ENCODE measurements at regions not wholly inside any gene's neighbourhood (a gene's known extent, or its start where the extent isn't known, plus 50 kb on each side); places are given as distances from the start of the nearest gene placed in this dataset.
A peak's percentile ranks its signal among the peaks of the same experiment; 100 is the strongest.

GRCh38 chr16:73378471-73378870 is 330.5 kb upstream of the ZFHX3 start:
- no peak overlapping the region for H3K4me3 ChIP-seq (replicated peaks in 1 of 3; ENCODE audit: insufficient read depth in 1 of 3, low read depth in 2 of 3, low read length in 3 of 3)
- ChIA-PET POLR2A (no interaction called here), CTCF (ENCODE audit: low intra/inter-chr PET ratio, low total read pairs) (no interaction called here)
- in situ Hi-C loops (cut with HindIII; ENCODE audit: extremely low pct_ligation_motif_present, low pct_unique_long_range_greater_than_20kb) (no loop called here), intact Hi-C loops (cut with micrococcal nuclease; ENCODE audit: unreplicated experiment) (no loop called here)
- no peak for DNase-seq (ENCODE audit: low spot score)
- H3K4me1 ChIP-seq (ENCODE audit: insufficient read depth, low read length): no peaks in the 10 kb centered on the region
- no peak for FAIRE-seq
- no peaks in the 10 kb centered on the region for H3K9me3 ChIP-seq (ENCODE audit: low read length)
- H3K36me3 ChIP-seq (replicated peaks in 1 of 2; ENCODE audit: control insufficient read depth in 1 of 2, insufficient read depth in 2 of 2, low read length in 2 of 2): no peaks in the 10 kb centered on the region
- H3K27ac ChIP-seq (ENCODE audit: extremely low read length, insufficient read depth, low read length): no peak overlapping the region
- H3K9ac ChIP-seq (ENCODE audit: insufficient read depth, low read depth, low read length): no peak overlapping the region
- H3K27me3 ChIP-seq (ENCODE audit: control insufficient read depth in 1 of 2, insufficient read depth in 2 of 2, low read length in 2 of 2): peaks cover 2 to 12% of the 10 kb centered on the region in 2 experiments; a peak in 1 of 5 replicates
- no peak for ATAC-seq
- no TSS peak for BruUV-seq (replicated peaks)
- no peaks in the 10 kb centered on the region for H4K20me1 ChIP-seq (ENCODE audit: insufficient read depth, low read length)
- no peak overlapping the region for H3K4me2 ChIP-seq (ENCODE audit: low read depth, low read length)
- TF ChIP-seq MNT (IDR thresholded peaks at IDR 0.05): peak; percentile 45; the same call in 1 of the 2 replicates
- TF ChIP-seq HNRNPLL (IDR thresholded peaks at IDR 0.05; ENCODE audit: low read depth, low read length, poor library complexity, severe bottlenecking): no peak
- H2AFZ ChIP-seq (ENCODE audit: low read length): no peak overlapping the region
- 3% methylated on average over 4 of the region's 4 CpGs for WGBS (ENCODE audit: low lambda C conversion rate)
- no peaks in the 10 kb centered on the region for H3K79me2 ChIP-seq (ENCODE audit: insufficient read depth, low read length)

DNA sequence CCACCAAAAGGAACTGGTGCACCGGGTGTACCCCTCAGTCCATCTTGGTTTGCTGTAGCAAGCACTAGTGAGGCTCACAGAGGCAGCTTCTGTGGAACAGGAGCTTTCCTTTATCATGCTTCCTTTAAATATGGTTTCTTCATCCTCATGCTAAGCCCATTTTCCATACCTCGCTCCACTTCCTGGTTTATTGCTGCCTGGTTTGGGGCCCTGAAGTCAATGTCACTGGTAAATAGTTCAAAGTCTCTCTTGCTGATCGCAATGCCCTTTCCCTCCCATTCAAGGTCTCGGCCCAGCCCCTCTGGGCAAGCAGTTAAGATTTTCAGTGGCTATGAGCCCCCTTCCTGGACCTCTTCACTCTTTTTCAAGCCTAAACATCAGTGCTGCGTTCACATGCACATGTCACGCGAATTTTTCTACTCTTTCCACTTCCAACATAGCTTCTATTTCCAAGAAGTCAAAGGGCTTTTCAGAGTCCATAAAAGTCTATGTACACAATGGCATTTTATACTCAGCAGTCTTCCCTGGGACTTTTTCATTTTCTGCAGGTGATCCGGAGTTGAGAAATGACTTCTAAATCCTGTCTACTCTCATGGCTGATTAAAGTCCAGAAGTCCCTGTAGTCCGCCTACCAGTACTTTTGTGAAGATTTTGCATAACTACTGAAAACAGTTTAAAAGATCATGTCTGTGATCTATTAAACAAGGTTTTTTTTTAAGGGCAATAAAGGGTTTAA is 323.8 kb upstream of the ZFHX3 start:
- Histone ChIP-seq H3K36me3 (replicated peaks in 1 of 2; ENCODE audit: control insufficient read depth in 1 of 2, insufficient read depth in 2 of 2, low read length in 2 of 2) (no peaks in the 10 kb centered on the region), H3K27ac (ENCODE audit: extremely low read length, insufficient read depth, low read length) (no peak overlapping the region), H4K20me1 (ENCODE audit: insufficient read depth, low read length) (no peaks in the 10 kb centered on the region), H3K4me2 (ENCODE audit: low read depth, low read length) (peak overlapping the region; percentile 25), H3K79me2 (ENCODE audit: insufficient read depth, low read length) (no peaks in the 10 kb centered on the region), H3K4me1 (ENCODE audit: insufficient read depth, low read length) (peaks cover 12% of the 10 kb centered on the region), H3K27me3 (ENCODE audit: control insufficient read depth in 1 of 2, insufficient read depth in 2 of 2, low read length in 2 of 2) (no peaks in the 10 kb centered on the region; a peak in 1 of 5 replicates), H2AFZ (ENCODE audit: low read length) (no peak overlapping the region), H3K4me3 (replicated peaks in 1 of 3; ENCODE audit: insufficient read depth in 1 of 3, low read depth in 2 of 3, low read length in 3 of 3) (no peak overlapping the region), H3K9ac (ENCODE audit: insufficient read depth, low read depth, low read length) (no peak overlapping the region), H3K9me3 (ENCODE audit: low read length) (no peaks in the 10 kb centered on the region)
- CTCF ChIA-PET (ENCODE audit: low intra/inter-chr PET ratio, low total read pairs): no interaction called here
- FAIRE-seq (no peak), DNase-seq (ENCODE audit: low spot score) (no peak), ATAC-seq (peak; percentile 39; the same call in 2 of the 3 replicates)
- POLR2A ChIA-PET: no interaction called here
- intact Hi-C loops (cut with micrococcal nuclease; ENCODE audit: unreplicated experiment): no loop called here
- BruUV-seq (replicated peaks): no TSS peak
- in situ Hi-C loops (cut with HindIII; ENCODE audit: extremely low pct_ligation_motif_present, low pct_unique_long_range_greater_than_20kb): no loop called here
- WGBS (ENCODE audit: low lambda C conversion rate): 29% methylated on average over 9 of the region's 9 CpGs
- TF ChIP-seq IRF2 (CRISPR knock-in tag; IDR thresholded peaks at IDR 0.05): no peak
- no peak for TF ChIP-seq ZSCAN9 (CRISPR knock-in tag; IDR thresholded peaks at IDR 0.05; ENCODE audit: borderline replicate concordance)
- TF ChIP-seq ELF1 (CRISPR knock-in tag; IDR thresholded peaks at IDR 0.05): peak; percentile 74
- no peak for TF ChIP-seq RCOR2 (CRISPR knock-in tag; IDR thresholded peaks at IDR 0.05)
- TF ChIP-seq, protein P1, sequence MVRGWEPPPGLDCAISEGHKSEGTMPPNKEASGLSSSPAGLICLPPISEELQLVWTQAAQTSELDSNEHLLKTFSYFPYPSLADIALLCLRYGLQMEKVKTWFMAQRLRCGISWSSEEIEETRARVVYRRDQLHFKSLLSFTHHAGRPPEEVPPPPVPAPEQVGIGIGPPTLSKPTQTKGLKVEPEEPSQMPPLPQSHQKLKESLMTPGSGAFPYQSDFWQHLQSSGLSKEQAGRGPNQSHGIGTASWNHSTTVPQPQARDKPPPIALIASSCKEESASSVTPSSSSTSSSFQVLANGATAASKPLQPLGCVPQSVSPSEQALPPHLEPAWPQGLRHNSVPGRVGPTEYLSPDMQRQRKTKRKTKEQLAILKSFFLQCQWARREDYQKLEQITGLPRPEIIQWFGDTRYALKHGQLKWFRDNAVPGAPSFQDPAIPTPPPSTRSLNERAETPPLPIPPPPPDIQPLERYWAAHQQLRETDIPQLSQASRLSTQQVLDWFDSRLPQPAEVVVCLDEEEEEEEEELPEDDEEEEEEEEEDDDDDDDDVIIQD (CRISPR knock-in tag; IDR thresholded peaks at IDR 0.05; ENCODE audit: low read depth): no peak
- TF ChIP-seq, protein P2, sequence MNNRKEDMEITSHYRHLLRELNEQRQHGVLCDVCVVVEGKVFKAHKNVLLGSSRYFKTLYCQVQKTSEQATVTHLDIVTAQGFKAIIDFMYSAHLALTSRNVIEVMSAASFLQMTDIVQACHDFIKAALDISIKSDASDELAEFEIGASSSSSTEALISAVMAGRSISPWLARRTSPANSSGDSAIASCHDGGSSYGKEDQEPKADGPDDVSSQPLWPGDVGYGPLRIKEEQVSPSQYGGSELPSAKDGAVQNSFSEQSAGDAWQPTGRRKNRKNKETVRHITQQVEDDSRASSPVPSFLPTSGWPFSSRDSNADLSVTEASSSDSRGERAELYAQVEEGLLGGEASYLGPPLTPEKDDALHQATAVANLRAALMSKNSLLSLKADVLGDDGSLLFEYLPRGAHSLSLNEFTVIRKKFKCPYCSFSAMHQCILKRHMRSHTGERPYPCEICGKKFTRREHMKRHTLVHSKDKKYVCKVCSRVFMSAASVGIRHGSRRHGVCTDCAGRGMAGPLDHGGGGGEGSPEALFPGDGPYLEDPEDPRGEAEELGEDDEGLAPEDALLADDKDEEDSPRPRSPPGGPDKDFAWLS (CRISPR knock-in tag; IDR thresholded peaks at IDR 0.05; ENCODE audit: borderline replicate concordance): no peak
- TF ChIP-seq THRA (CRISPR knock-in tag; IDR thresholded peaks at IDR 0.05; ENCODE audit: borderline replicate concordance): no peak
- TF ChIP-seq FIP1L1 (IDR thresholded peaks at IDR 0.05; ENCODE audit: borderline replicate concordance, insufficient read depth, low read depth, low read length): no peak
- no peak for TF ChIP-seq ZNF44 (CRISPR knock-in tag; IDR thresholded peaks at IDR 0.05)
- TF ChIP-seq ARNTL (CRISPR knock-in tag; IDR thresholded peaks at IDR 0.05): no peak

All from HepG2 (cell line).